ENCODE measurements at regions not wholly inside any gene's neighbourhood (a gene's known extent, or its start where the extent isn't known, plus 50 kb on each side); places are given as distances from the start of the nearest gene placed in this dataset.

GRCh38 chr5:120251898-120252297 lies 212.2 kb upstream of the PRR16 start:
- Mint-ChIP-seq H3K27me3 (ENCODE audit: low read depth) (no peaks in the 10 kb centered on the region), H3K36me3 (no peaks in the 10 kb centered on the region), H3K9me3 (no peaks in the 10 kb centered on the region), H3K4me3 (no peak overlapping the region), H3K27ac (no peak overlapping the region), H3K4me1 (peaks cover 2% of the 10 kb centered on the region)
- DNase-seq (ENCODE audit: low spot score in 2 of 2, unreplicated experiment in 2 of 2) = no peak
- TF ChIP-seq CTCF (IDR thresholded peaks at IDR 0.05; ENCODE audit: unreplicated experiment) = no peak

DNA sequence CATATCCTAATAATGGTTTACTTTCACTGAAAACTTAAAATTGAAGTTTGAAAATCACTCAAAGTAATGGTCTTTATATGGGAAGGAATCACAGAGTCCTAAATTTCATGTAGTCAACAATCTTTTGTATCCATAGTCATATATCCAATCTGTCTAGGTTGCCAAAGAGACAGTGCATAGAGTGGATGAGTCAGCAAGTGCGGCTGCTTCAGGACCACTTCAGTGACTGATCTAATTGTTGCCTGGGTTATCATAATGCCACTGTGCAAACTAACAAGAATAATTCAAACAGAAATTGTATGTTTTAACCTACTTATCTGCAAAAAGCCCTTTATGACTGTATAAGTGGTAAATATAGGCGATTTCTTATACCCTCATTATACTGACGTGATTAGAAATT lies 211.3 kb upstream of the PRR16 start:
- no peaks in the 10 kb centered on the region for H3K9me3 Mint-ChIP-seq
- peaks cover 2% of the 10 kb centered on the region for H3K4me1 Mint-ChIP-seq
- no peaks in the 10 kb centered on the region for H3K27me3 Mint-ChIP-seq (ENCODE audit: low read depth)
- DNase-seq (ENCODE audit: low spot score in 2 of 2, unreplicated experiment in 2 of 2) = no peak
- TF ChIP-seq CTCF (IDR thresholded peaks at IDR 0.05; ENCODE audit: unreplicated experiment) = no peak
- no peak overlapping the region for H3K4me3 Mint-ChIP-seq
- no peaks in the 10 kb centered on the region for H3K36me3 Mint-ChIP-seq
- H3K27ac Mint-ChIP-seq = no peak overlapping the region

DNA sequence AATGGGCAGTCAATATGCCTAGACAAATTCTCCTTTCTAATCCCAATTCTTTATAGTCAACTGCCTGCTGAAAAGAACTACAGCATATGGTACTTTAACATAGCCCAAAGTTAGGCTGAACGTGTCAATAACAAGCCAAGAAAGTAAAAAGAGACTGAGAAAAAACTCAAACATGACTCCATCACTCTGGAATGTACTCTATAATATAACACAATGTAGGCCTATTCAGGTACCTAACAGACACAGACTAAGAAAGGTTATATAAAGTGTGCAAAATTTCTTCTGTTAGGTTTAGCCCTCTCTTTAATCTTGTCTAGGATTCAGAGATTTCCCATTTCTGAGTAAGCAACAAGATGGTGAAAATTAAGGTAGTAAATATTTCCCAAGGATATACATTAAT lies 209.7 kb upstream of the PRR16 start:
- Mint-ChIP-seq H3K27ac (no peak overlapping the region), H3K27me3 (ENCODE audit: low read depth) (no peaks in the 10 kb centered on the region), H3K4me3 (no peak overlapping the region), H3K4me1 (peaks cover 2% of the 10 kb centered on the region), H3K9me3 (no peaks in the 10 kb centered on the region), H3K36me3 (no peaks in the 10 kb centered on the region)
- no peak for DNase-seq (ENCODE audit: low spot score in 2 of 2, unreplicated experiment in 2 of 2)
- no peak for TF ChIP-seq CTCF (IDR thresholded peaks at IDR 0.05; ENCODE audit: unreplicated experiment)

GRCh38 chr5:120255214-120255613 lies 208.9 kb upstream of the PRR16 start:
- DNase-seq (ENCODE audit: low spot score in 2 of 2, unreplicated experiment in 2 of 2) = no peak
- no peak for TF ChIP-seq CTCF (IDR thresholded peaks at IDR 0.05; ENCODE audit: unreplicated experiment)
- Mint-ChIP-seq H3K27ac (no peak overlapping the region), H3K36me3 (no peaks in the 10 kb centered on the region), H3K27me3 (ENCODE audit: low read depth) (no peaks in the 10 kb centered on the region), H3K4me1 (peaks cover 2% of the 10 kb centered on the region), H3K9me3 (no peaks in the 10 kb centered on the region), H3K4me3 (no peak overlapping the region)

GRCh38 chr5:120256376-120256775 lies 207.7 kb upstream of the PRR16 start:
- DNase-seq (ENCODE audit: low spot score in 2 of 2, unreplicated experiment in 2 of 2) = no peak
- no peaks in the 10 kb centered on the region for H3K9me3 Mint-ChIP-seq
- H3K4me3 Mint-ChIP-seq = no peak overlapping the region
- no peak for TF ChIP-seq CTCF (IDR thresholded peaks at IDR 0.05; ENCODE audit: unreplicated experiment)
- H3K27ac Mint-ChIP-seq = no peak overlapping the region
- peaks cover 2% of the 10 kb centered on the region for H3K4me1 Mint-ChIP-seq
- H3K36me3 Mint-ChIP-seq = no peaks in the 10 kb centered on the region
- H3K27me3 Mint-ChIP-seq (ENCODE audit: low read depth) = no peaks in the 10 kb centered on the region

DNA sequence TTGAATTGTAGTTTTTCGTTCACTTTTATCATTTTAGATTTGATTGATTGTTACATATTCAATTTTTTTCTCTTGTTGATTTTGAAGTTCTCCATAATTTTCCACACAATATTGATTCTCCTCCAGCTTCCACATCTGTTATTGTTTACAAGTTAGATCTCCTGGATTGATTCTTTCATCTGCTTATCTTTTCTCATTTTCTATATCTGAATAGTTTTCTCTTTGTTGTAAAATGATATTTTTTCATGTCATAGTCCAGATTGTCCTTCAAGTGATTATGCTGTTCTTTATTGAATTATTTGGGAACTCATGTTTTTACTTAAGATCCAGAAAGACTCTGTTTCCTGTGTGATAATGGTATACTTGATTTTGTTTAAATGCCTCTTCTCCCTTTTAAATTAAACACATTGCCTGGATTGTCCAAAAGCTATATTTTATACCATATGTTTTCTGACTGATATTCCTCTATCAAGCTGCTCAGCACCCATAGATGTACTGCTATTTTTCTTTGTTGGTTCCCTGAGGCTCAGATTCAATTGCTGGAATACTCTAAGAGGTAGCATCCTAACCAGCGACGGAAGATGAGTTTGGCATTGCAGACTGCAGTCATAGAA lies 206.6 kb upstream of the PRR16 start:
- no peaks in the 10 kb centered on the region for H3K36me3 Mint-ChIP-seq
- no peaks in the 10 kb centered on the region for H3K9me3 Mint-ChIP-seq
- TF ChIP-seq CTCF (IDR thresholded peaks at IDR 0.05; ENCODE audit: unreplicated experiment) = no peak
- no peak overlapping the region for H3K4me3 Mint-ChIP-seq
- no peak overlapping the region for H3K27ac Mint-ChIP-seq
- DNase-seq (ENCODE audit: low spot score in 2 of 2, unreplicated experiment in 2 of 2) = no peak
- H3K27me3 Mint-ChIP-seq (ENCODE audit: low read depth) = no peaks in the 10 kb centered on the region
- peaks cover 2% of the 10 kb centered on the region for H3K4me1 Mint-ChIP-seq
